ENCODE measurements at regions not wholly inside any gene's neighbourhood (a gene's known extent, or its start where the extent isn't known, plus 50 kb on each side); places are given as distances from the start of the nearest gene placed in this dataset.

DNA sequence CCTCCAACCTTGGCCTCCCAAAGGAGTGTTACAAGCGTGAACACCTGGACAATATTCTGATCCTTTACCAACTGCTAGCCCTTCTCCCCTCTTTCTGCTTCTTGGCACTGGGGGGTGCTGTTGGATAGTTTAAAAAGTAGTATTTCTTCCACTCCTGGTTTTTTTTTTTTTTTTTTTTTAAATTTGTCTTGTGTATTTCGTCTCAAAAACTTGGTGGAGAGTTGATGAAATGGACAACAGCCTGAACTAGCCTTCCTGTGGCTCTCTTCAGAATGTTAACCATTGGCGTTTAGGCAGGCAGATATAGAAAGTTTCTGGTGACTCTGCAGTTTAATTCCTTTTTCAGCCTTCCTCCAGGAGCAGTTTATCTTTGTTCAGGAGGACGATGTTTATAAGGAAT is 69.7 kb upstream of the USP24 start:
- DNase-seq (ENCODE audit: low read depth in 3 of 3, low spot score in 2 of 3) = peak; percentile 27 to 36 (median 32)

DNA sequence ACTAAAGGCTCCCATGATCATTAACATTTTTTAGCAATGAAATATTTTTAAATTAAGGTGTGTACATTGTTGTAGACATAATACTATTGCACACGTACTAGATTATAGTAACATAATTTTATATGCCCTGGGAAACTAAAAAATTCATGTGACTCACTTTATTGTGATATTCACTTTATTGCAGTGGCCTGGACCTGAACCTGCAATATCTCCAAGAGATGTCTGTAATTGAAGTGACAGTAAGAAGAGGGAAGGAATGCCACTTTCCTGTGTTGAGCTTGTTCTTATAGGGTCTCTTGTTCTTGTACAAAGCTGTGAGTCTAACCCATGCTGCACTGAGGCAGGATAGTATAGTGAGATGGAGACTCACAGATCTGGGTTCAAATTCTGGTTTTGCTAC is 66.9 kb upstream of the USP24 start:
- no peak for DNase-seq (ENCODE audit: low read depth in 3 of 3, low spot score in 2 of 3)

DNA sequence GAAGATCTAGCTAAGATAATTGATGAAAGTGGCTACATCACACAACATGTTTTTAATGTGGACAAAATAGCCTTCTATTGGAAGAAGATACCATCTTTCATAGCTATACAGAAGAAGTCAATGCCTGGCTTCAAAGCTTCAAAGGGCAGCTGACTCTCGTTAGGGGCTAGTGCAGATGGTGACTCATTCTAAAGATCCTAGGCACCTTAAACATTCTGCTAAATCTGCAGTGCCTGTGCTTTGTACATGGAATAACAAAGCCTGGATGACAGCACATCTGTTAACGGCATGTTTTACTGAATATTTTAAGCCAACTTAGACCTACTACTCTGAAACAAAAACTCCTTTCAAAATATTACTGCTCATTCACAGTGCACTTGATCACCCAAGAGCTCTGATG is 65.6 kb upstream of the USP24 start:
- no peak for DNase-seq (ENCODE audit: low read depth in 3 of 3, low spot score in 2 of 3)

DNA sequence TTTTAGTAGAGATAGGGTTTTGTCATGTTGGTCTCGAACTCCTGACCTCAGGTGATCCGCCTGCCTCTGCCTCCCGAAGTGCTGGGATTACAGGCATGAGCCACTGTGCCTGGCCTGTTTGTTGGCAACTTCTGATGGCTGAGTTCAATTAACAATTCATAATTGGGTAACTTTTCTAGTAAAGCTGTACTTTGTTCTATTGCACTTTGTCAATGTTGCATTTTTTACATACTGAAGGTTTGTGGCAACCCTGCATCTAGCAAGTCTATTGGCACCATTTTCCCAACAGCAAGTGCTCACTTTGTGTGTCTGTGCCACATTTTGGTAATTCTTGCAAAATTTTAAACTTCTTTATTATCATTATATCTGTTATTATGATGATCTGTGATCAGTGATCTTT is 64.5 kb upstream of the USP24 start:
- DNase-seq (ENCODE audit: low read depth in 3 of 3, low spot score in 2 of 3) = no peak

DNA sequence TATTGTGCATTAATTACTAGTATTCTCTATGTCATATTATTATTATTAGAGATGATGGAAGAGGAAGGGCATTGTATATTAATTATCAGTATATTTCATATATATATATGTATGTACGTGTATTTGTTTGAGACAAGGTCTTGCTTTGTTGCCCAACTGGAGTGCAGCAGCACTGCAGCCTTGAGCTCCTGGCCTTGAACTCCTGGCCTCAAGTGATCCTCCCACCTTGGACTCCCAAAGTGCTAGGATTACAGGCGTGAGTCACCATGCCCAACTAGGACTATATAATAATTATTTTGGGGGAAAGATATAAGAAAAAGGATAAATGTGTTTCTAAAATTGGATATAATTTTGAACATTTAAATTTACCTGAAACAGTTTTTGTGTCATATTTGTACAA is 63.2 kb upstream of the USP24 start:
- no peak for DNase-seq (ENCODE audit: low read depth in 3 of 3, low spot score in 2 of 3)

DNA sequence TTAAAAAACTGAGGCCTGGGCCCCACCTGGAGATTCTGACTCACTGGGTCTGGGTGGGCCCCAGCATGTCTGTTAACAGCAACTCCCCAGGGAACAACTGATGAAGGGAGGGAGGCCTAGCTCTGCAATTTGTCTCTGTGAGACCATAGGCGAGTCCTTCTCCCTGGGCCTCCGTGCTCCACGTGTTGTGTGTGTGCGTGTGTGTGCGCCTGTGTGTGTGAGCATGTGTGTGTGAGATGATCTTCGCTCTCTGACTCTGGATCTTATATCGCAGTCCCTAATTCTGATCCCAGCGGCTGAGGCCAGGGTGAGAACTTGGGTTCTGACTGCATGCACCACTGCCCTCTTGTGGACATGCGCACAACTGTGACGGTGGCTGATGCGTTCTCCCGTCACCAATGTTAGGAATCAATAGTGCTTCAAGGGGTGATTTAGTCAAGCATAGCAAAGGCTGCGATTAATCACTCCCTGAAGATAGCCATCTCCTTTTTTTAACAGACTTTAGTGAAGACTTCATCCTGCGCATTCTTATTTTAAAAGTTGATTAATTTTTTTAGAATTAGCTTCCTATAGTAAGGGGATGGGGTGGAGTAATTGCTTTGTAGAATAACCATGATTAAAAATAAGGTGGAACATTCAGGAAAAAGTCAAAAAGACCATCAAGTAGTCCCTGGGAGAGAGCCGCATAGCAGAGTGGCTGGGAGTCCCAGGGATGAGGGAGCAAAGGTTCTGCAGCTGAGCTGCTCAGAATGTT is 62.4 kb upstream of the USP24 start:
- peak; percentile 50 to 58 (median 50) for DNase-seq (ENCODE audit: low read depth in 3 of 3, low spot score in 2 of 3)

DNA sequence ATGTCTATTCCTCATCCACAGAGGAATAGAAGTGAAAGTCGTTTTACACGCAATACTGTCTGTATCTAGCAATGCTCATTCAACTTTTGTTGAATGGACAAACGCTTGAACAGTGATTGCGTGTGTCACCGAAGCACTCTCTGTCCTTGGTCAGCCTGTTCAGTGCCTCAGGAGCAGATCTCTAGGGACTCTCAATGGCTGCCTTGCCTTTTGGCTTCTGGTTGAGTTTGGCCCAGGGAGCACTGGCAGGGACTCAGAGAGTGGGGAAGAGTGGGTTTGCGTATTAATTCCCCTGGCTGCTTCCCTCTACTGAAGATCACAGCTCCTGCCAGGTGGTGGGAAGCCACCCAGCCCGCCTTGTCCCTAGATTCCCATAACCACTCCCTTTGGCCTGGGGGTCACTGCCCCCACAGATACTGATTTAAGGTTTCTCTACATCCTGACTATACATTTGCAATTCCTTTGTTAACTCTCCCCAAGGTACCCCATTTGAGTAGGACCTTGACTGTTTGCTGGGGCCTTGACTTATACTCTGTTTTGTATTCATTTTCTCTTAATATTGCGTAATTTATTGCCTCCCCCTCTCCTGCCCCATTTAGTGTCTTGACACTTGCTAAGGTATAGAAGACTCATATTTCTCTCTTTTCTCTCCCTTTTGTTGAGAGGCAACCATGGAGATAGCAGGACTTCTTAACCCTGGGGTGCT is 61.7 kb upstream of the USP24 start:
- DNase-seq (ENCODE audit: low read depth in 3 of 3, low spot score in 2 of 3) = no peak

DNA sequence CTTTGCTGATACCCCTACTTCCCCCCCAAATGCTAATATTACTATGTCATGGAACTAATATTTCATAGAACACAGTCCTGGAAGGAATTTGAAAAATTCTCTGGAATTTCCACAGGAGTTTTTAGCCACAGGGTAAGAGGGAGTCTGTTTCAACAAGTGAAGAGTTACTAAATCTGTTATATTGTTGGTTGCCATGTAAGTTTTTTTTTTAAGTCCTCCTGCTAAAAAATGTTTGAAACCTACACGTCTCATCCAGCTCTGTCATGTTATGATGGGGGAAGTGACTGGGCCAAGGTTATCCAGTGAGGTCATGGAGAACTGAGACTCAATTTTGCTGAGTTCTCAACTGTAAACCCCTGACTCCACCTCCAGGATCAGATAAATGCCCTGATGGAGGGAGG is 60.8 kb upstream of the USP24 start:
- no peak for DNase-seq (ENCODE audit: low read depth in 3 of 3, low spot score in 2 of 3)

DNA sequence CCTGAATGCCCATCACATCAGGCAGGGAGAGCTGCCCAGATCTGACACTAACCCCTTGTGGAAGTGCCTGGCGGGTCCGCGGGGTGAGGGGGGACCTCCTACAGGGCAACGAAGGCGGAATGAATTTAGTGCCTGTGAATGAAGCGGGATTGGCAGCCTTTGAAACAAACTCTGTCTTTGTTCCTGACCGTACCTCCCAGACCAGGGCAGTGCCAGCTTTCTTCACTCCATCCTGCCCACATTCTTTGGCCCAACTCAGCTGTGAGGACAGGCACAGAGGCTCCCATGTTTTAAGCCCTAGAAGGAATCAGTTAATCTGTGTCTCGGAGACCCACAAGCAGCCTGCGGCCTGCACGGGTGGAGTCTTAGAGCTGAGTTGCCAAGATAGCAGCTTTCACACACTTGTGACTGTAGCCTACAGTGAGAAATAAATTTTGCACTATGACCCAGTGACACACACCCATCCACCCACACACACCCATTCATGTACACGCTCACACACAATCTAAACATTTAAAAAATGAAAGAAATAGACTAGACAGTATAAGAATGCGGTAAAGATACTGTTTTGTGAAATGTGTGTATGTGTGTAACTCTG is 60.1 kb upstream of the USP24 start:
- no peak for DNase-seq (ENCODE audit: low read depth in 3 of 3, low spot score in 2 of 3)

DNA sequence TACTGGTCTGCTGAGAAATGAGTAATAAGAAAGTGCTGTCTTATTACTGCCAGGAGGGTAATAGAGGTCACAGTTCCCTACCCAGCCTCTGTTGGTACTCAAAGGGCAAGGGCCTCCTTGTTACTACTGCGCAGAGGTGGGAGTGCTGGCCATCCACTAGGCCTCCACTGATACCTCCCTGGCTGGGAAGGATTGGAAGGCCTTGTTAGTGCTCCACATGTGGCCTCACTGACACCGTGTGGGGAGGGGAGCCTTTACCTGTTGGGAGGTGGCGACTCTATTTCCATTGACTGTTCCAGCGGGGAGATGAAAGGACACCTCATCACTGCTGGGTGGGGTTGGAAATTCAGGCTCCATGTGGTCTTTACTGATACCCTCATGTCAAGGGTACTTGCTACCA is 57.8 kb upstream of the USP24 start:
- DNase-seq (ENCODE audit: low read depth in 3 of 3, low spot score in 2 of 3) = no peak

Data from right renal cortex interstitium (tissue), 3 donors.